Mesenchymal stem cell (in vitro differentiated cells and primary cell): ENCODE measurements at regions not wholly inside any gene's neighbourhood (a gene's known extent, or its start where the extent isn't known, plus 50 kb on each side); places are given as distances from the start of the nearest gene placed in this dataset.
"Not testable (repeated sequence)": the region's sequence is repeated elsewhere in the genome, so short reads cannot be mapped to it uniquely, and the experiment has no call there.

Source experiments
- DNase-seq: peaks from one replicate; pipeline ENCODE4 v3.0.0-alpha.2; 2013
- H2AFZ ChIP-seq: one replicate; pipeline ENCODE4 v1.6.1; 2013; ENCODE audit warnings: low read depth, mild to moderate bottlenecking, control low read depth, inconsistent platforms, low read length, moderate library complexity
- H2AK5ac ChIP-seq: 2 replicates; pipeline ENCODE4 v1.6.1; 2013; ENCODE audit warnings: low read length, moderate library complexity, mild to moderate bottlenecking, inconsistent platforms; ENCODE audit not compliant: severe bottlenecking
- H2BK120ac ChIP-seq: one replicate; pipeline ENCODE4 v1.6.1; 2013; ENCODE audit warnings: low read depth, mild to moderate bottlenecking, inconsistent platforms, low read length, moderate library complexity
- H2BK12ac ChIP-seq, 2 experiments: one replicate each; pipeline ENCODE4 v1.6.1; 2013; ENCODE audit warnings: inconsistent platforms in 2 of 2, low read length in 2 of 2, mild to moderate bottlenecking in 2 of 2, moderate library complexity in 2 of 2, control low read depth in 1 of 2
- H2BK15ac ChIP-seq: one replicate; pipeline ENCODE4 v1.6.1; 2013; ENCODE audit warnings: mild to moderate bottlenecking, low read depth, inconsistent platforms; ENCODE audit not compliant: poor library complexity, severe bottlenecking
- H2BK5ac ChIP-seq: 2 replicates; pipeline ENCODE4 v1.6.1; 2013; ENCODE audit warnings: low read depth, mild to moderate bottlenecking, low read length, control low read depth, inconsistent platforms; ENCODE audit not compliant: poor library complexity, severe bottlenecking
- H3K14ac ChIP-seq, 2 experiments: one replicate each; pipeline ENCODE4 v1.6.1; 2013; ENCODE audit warnings: inconsistent platforms in 2 of 2, low read length in 2 of 2, control low read depth in 1 of 2, mild to moderate bottlenecking in 1 of 2, moderate library complexity in 1 of 2
- H3K18ac ChIP-seq, 2 experiments: one replicate each; pipeline ENCODE4 v1.6.1; 2013; ENCODE audit warnings: inconsistent platforms in 2 of 2, low read length in 2 of 2, control low read depth in 1 of 2, low read depth in 1 of 2, mild to moderate bottlenecking in 1 of 2
- H3K23ac ChIP-seq, 2 experiments: one replicate each; pipeline ENCODE4 v1.6.1; 2013; ENCODE audit warnings: inconsistent platforms in 2 of 2, low read length in 2 of 2, mild to moderate bottlenecking in 2 of 2, moderate library complexity in 2 of 2, control low read depth in 1 of 2
- H3K27ac ChIP-seq: 2 replicates; pipeline ENCODE4 v1.5.1; 2013; ENCODE audit warnings: mild to moderate bottlenecking, moderate library complexity, low read length, control low read depth, inconsistent platforms; ENCODE audit not compliant: poor library complexity, severe bottlenecking
- H3K27me3 ChIP-seq, 2 experiments: 2 replicates each; pipeline versions ENCODE4 v1.6.1 to v1.7.0; 2013; ENCODE audit warnings: low read length in 2 of 2, mild to moderate bottlenecking in 2 of 2, moderate library complexity in 2 of 2, control low read depth in 1 of 2, inconsistent platforms in 1 of 2; ENCODE audit not compliant: control insufficient read depth in 1 of 2, insufficient read depth in 1 of 2
- H3K36me3 ChIP-seq, 2 experiments: 2 replicates each; pipeline versions ENCODE4 v1.6.1 to v1.7.0; 2013; ENCODE audit warnings: low read length in 2 of 2, control low read depth in 1 of 2, inconsistent platforms in 1 of 2, low read depth in 1 of 2, mild to moderate bottlenecking in 1 of 2; ENCODE audit not compliant: insufficient read depth in 2 of 2, control insufficient read depth in 1 of 2
- H3K4ac ChIP-seq, 2 experiments: one replicate each; pipeline ENCODE4 v1.6.1; 2013; ENCODE audit warnings: inconsistent platforms in 2 of 2, low read length in 2 of 2, mild to moderate bottlenecking in 2 of 2, moderate library complexity in 2 of 2, control low read depth in 1 of 2, low read depth in 1 of 2
- H3K4me1 ChIP-seq: 2 replicates; pipeline ENCODE4 v1.6.1; 2013; ENCODE audit warnings: low read depth, low read length, control low read depth; ENCODE audit not compliant: control insufficient read depth, insufficient read depth
- H3K4me2 ChIP-seq: 2 replicates; pipeline ENCODE4 v1.6.1; 2013; ENCODE audit warnings: low read length, mild to moderate bottlenecking, inconsistent platforms; ENCODE audit not compliant: poor library complexity, severe bottlenecking
- H3K4me3 ChIP-seq, 2 experiments: 2 replicates each; pipeline versions ENCODE4 v1.5.1 to v1.7.0; 2013; ENCODE audit warnings: low read length in 2 of 2, mild to moderate bottlenecking in 2 of 2, control low read depth in 1 of 2, low read depth in 1 of 2; ENCODE audit not compliant: insufficient read depth in 1 of 2
- H3K79me1 ChIP-seq: replicated peaks from 2 replicates; pipeline ENCODE4 v1.6.1; 2013; ENCODE audit warnings: mild to moderate bottlenecking, control low read depth, low read length, inconsistent platforms; ENCODE audit not compliant: poor library complexity, severe bottlenecking
- H3K9ac ChIP-seq: 2 replicates; pipeline ENCODE4 v1.7.0; 2013; ENCODE audit warnings: mild to moderate bottlenecking, low read length, moderate library complexity
- H3K9me3 ChIP-seq: 2 replicates; pipeline ENCODE4 v1.7.0; 2013; ENCODE audit warnings: mild to moderate bottlenecking, low read length; ENCODE audit not compliant: control insufficient read depth
- H4K8ac ChIP-seq: one replicate; pipeline ENCODE4 v1.6.1; 2013; ENCODE audit warnings: inconsistent platforms, mild to moderate bottlenecking, low read length, moderate library complexity
- H4K91ac ChIP-seq: one replicate; pipeline ENCODE4 v1.6.1; 2013; ENCODE audit warnings: mild to moderate bottlenecking, low read length, inconsistent platforms
- WGBS: methylation state at CpG from one replicate; pipeline ENCODE4 v1.1.7; 2013; ENCODE audit warnings: mixed read lengths; 5-methylcytosine and 5-hydroxymethylcytosine counted together

DNA sequence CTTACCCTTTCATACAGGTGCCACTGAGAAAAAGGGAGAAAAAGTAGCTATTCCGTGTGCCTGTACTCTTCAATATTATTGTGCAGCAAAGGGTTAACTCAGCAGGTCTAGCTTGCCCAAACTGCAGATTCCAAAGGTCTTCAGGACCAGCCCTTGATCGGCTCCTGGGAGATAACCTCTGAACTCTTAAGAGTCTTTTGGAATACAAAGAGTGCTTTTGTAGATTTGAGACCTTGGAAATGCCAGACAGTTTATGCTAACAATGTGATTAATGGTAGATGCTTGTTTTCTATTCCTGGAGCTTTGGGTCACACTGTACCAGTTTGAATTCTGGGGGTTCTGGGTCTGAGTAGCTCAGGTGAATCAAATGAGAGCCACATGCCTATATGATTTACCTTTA, 844.7 kb upstream of the MIR17HG start:
- DNase-seq, result no peak
- H4K91ac ChIP-seq, result no peak overlapping the region
- H3K79me1 ChIP-seq, result no peaks in the 10 kb centered on the region
- no peak overlapping the region for H4K8ac ChIP-seq
- H2BK5ac ChIP-seq, result no peak overlapping the region
- WGBS, result 37% methylated on average over 2 of the region's 2 CpGs
- no peak overlapping the region for H3K9ac ChIP-seq
- H2AK5ac ChIP-seq, result no peak overlapping the region
- no peak overlapping the region for H3K18ac ChIP-seq
- H3K27me3 ChIP-seq, result no peaks in the 10 kb centered on the region
- H3K9me3 ChIP-seq, result no peaks in the 10 kb centered on the region
- no peak overlapping the region for H3K4ac ChIP-seq
- no peak overlapping the region for H2BK120ac ChIP-seq
- no peak overlapping the region for H3K23ac ChIP-seq
- no peak overlapping the region for H3K27ac ChIP-seq
- H3K14ac ChIP-seq, result no peak overlapping the region
- H2BK12ac ChIP-seq, result no peak overlapping the region
- H3K4me2 ChIP-seq, result no peak overlapping the region
- no peak overlapping the region for H2BK15ac ChIP-seq
- no peaks in the 10 kb centered on the region for H3K4me1 ChIP-seq
- H3K36me3 ChIP-seq, result no peaks in the 10 kb centered on the region
- H2AFZ ChIP-seq, result no peak overlapping the region
- no peak overlapping the region for H3K4me3 ChIP-seq

DNA sequence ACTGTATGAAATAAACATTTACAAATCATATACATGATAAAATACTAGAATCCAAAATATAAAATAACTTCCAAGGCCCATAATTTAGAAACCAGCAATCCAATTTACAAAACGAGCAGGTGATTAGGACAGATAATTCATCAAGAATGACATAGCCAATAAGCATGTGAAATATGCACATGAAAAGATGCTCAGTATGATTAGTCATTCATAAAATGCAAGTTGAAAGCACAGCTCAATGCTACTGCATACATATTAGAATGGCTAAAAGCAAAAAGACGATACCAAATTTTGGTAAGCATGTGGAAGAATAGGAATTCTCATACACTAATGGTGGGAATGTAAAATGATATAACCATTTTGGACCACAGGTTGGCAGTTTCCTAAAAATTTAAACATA, 837.2 kb upstream of the MIR17HG start:
- H4K8ac ChIP-seq, result no peak overlapping the region
- H2BK15ac ChIP-seq, result no peak overlapping the region
- H3K79me1 ChIP-seq, result no peaks in the 10 kb centered on the region
- H3K4me2 ChIP-seq, result no peak overlapping the region
- no peak overlapping the region for H2BK5ac ChIP-seq
- no peak for DNase-seq
- H2AFZ ChIP-seq, result no peak overlapping the region
- no peak overlapping the region for H2AK5ac ChIP-seq
- H3K14ac ChIP-seq, result no peak overlapping the region
- no peak overlapping the region for H3K4ac ChIP-seq
- H3K4me1 ChIP-seq, result no peaks in the 10 kb centered on the region
- no peak overlapping the region for H3K18ac ChIP-seq
- no peak overlapping the region for H4K91ac ChIP-seq
- H3K9me3 ChIP-seq, result no peaks in the 10 kb centered on the region
- no peak overlapping the region for H3K9ac ChIP-seq
- no peak overlapping the region for H2BK120ac ChIP-seq
- 100% methylated on average over 1 of the region's 2 CpGs for WGBS
- H3K27ac ChIP-seq, result no peak overlapping the region
- no peaks in the 10 kb centered on the region for H3K36me3 ChIP-seq
- no peak overlapping the region for H3K23ac ChIP-seq
- H2BK12ac ChIP-seq, result no peak overlapping the region
- H3K4me3 ChIP-seq, result no peak overlapping the region
- H3K27me3 ChIP-seq, result no peaks in the 10 kb centered on the region

DNA sequence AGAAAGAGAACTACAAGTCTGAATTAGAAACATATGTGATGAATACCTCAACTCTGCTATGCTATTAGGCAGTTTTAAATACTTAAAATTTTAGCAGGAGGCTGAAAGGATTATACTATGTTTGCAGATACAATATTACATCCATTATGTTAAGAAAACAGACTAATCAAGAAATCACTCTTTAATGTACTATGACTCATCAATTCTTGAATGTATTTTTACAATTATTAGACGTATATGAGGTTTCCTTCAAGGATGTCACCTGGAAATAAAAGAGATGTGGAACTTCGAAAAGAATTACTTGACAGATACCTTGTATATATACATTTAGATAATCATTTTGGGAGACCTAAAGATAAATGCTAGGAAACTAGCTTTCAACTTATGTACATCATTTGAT, 835.6 kb upstream of the MIR17HG start:
- H2BK5ac ChIP-seq, result no peak overlapping the region
- no peak overlapping the region for H2AK5ac ChIP-seq
- no peak overlapping the region for H4K91ac ChIP-seq
- H3K14ac ChIP-seq, result no peak overlapping the region
- no peaks in the 10 kb centered on the region for H3K4me1 ChIP-seq
- H3K18ac ChIP-seq, result no peak overlapping the region
- no peaks in the 10 kb centered on the region for H3K9me3 ChIP-seq
- no peak overlapping the region for H3K27ac ChIP-seq
- WGBS, result no CpG with 5 or more reads among the region's 2 CpGs
- no peak overlapping the region for H3K4ac ChIP-seq
- H3K79me1 ChIP-seq, result no peaks in the 10 kb centered on the region
- no peak overlapping the region for H2BK120ac ChIP-seq
- no peak overlapping the region for H3K4me2 ChIP-seq
- no peaks in the 10 kb centered on the region for H3K27me3 ChIP-seq
- no peak overlapping the region for H2BK15ac ChIP-seq
- no peaks in the 10 kb centered on the region for H3K36me3 ChIP-seq
- no peak overlapping the region for H3K23ac ChIP-seq
- H3K9ac ChIP-seq, result no peak overlapping the region
- H3K4me3 ChIP-seq, result no peak overlapping the region
- no peak for DNase-seq
- no peak overlapping the region for H4K8ac ChIP-seq
- no peak overlapping the region for H2AFZ ChIP-seq
- H2BK12ac ChIP-seq, result no peak overlapping the region

DNA sequence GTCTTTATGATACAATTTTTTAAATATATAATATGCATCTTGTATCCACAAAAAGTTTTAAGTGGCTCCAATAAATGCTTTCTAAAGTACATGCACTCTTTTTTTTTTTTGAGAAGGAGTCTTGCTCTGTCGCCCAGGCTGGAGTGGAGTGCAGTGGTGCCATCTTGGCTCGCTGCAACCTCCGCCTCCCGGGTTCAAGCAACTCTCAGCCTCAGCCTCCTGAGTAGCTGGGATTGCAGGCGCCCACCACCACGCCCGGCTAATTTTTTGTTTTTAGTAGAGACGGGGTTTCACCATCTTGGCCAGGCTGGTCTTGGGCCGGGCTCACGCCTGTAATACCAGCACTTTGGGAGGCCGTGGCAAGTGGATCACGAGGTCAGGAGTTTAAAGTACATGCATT, 832.8 kb upstream of the MIR17HG start:
- not testable (repeated sequence) for H3K4me2 ChIP-seq, H3K79me1 ChIP-seq
- WGBS, result 95% methylated on average over 12 of the region's 12 CpGs

More for the DNA sequence above, 832.8 kb upstream of the MIR17HG start:
- H3K9ac ChIP-seq, H3K4me3 ChIP-seq, H2BK120ac ChIP-seq, DNase-seq, H2AFZ ChIP-seq, H2BK15ac ChIP-seq, H4K8ac ChIP-seq, H2BK12ac ChIP-seq, H3K9me3 ChIP-seq, H3K14ac ChIP-seq, H4K91ac ChIP-seq, H3K4ac ChIP-seq, H3K18ac ChIP-seq, H2BK5ac ChIP-seq, H2AK5ac ChIP-seq, H3K23ac ChIP-seq, H3K27me3 ChIP-seq, H3K4me1 ChIP-seq, H3K36me3 ChIP-seq, H3K27ac ChIP-seq: not testable (repeated sequence)
